Chondrocyte (in vitro differentiated cells): ENCODE measurements at regions not wholly inside any gene's neighbourhood (a gene's known extent, or its start where the extent isn't known, plus 50 kb on each side); places are given as distances from the start of the nearest gene placed in this dataset.

Experiments
- DNase-seq: peaks from one replicate; pipeline ENCODE4 v3.0.0; 2021; ENCODE audit warnings: mixed read lengths, low spot score
- H3K27ac Mint-ChIP-seq: one replicate; pipeline ENCODE4 v1.8.0; 2021; ENCODE audit warnings: mild to moderate bottlenecking, moderate library complexity, mixed read lengths; ENCODE audit not compliant: unreplicated experiment
- H3K27me3 Mint-ChIP-seq: 2 replicates; pipeline ENCODE4 v1.8.0; 2021; ENCODE audit warnings: low read depth, mixed read lengths
- H3K36me3 Mint-ChIP-seq: 2 replicates; pipeline ENCODE4 v1.8.0; 2021; ENCODE audit warnings: low read depth, mixed read lengths
- H3K4me1 Mint-ChIP-seq: 2 replicates; pipeline ENCODE4 v1.8.0; 2021; ENCODE audit warnings: low read depth, mild to moderate bottlenecking, mixed read lengths
- H3K4me3 Mint-ChIP-seq: one replicate; pipeline ENCODE4 v1.8.0; 2021; ENCODE audit warnings: mild to moderate bottlenecking, moderate library complexity, mixed read lengths; ENCODE audit not compliant: unreplicated experiment
- H3K9me3 Mint-ChIP-seq: 2 replicates; pipeline ENCODE4 v1.8.0; 2021; ENCODE audit warnings: low read depth, mixed read lengths
- CTCF ChIP-seq: fragments of 200-600 bp; sonication (generic); IDR thresholded peaks from 2 replicates; pipeline ENCODE4 v1.5.0; 2021; ENCODE audit warnings: antibody characterized with exemption, mild to moderate bottlenecking, moderate library complexity

DNA sequence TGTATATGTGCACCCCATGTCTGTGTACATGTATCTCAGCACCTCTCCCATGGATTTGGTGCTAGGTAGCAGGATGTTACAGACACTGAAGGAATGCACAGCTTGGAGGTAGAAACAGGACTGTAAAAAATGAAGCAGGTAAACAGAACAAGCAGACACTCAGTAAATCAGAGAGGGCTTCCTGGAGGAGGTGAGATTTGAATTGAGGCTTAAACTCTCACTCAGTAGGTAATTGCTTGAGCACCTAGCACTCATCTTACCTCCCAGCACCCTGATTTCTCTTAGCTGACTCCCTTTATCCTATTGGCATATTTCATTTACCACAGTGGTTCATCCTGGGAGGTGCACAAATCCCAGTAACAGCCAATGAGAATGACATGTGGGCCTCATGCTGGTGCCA, 537.9 kb upstream of the RAB6C start:
- no peaks in the 10 kb centered on the region for H3K9me3 Mint-ChIP-seq

GRCh38 chr2:129443235-129443864, 536.1 kb upstream of the RAB6C start:
- no peak for DNase-seq
- H3K27me3 Mint-ChIP-seq, result peaks cover 5% of the 10 kb centered on the region
- H3K27ac Mint-ChIP-seq, result no peak overlapping the region
- H3K4me3 Mint-ChIP-seq, result no peak overlapping the region
- no peaks in the 10 kb centered on the region for H3K4me1 Mint-ChIP-seq
- no peaks in the 10 kb centered on the region for H3K9me3 Mint-ChIP-seq
- H3K36me3 Mint-ChIP-seq, result no peaks in the 10 kb centered on the region
- TF ChIP-seq CTCF, result no peak

More for the DNA sequence above, 537.9 kb upstream of the RAB6C start:
- TF ChIP-seq CTCF, result no peak
- H3K36me3 Mint-ChIP-seq, result no peaks in the 10 kb centered on the region
- no peak overlapping the region for H3K4me3 Mint-ChIP-seq
- peaks cover 5% of the 10 kb centered on the region for H3K27me3 Mint-ChIP-seq
- H3K4me1 Mint-ChIP-seq, result no peaks in the 10 kb centered on the region
- no peak for DNase-seq
- H3K27ac Mint-ChIP-seq, result no peak overlapping the region

DNA sequence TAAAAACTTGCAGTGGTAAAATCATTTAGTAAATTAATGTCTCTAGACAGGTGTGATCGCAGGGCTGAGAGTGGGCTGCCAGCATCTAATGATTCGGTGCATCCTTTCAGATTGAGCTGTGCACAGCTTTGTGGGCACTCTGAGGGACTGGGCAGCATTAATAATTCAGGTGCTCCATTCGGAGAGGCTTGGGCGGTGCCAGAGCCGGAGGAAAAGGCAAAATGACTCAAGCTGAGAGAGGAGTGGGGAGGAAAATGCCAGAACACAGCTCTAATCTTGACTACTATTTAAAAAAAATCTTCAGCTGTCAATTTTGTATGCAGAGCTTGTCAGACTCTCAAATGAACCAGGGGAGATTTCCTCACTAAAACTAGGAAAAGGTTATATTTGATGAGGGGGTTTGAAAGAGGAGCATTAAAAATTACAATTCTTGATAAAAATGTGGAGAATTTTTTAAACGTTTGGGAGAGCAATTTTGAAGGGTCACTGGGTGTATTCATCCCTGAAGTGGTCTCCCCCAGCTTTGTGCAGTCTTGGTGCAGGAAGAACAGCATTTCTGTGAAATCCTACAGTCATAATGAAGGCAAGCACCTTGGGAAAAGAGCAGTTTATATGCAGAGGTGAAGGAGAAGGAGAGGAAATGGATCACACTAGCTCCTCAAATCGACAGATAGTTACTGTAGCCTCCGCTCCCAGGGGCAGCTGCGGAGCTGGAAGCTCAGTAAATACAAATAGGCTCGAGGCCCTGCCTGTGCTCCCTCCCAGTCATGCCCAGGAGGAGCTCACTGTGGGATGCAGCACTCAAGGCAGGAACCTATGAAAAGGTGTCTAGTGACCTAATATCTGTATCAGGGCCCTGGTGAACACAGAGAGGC, 535.4 kb upstream of the RAB6C start:
- Mint-ChIP-seq H3K4me1 (no peaks in the 10 kb centered on the region), H3K4me3 (no peak overlapping the region), H3K27ac (no peak overlapping the region), H3K27me3 (peaks cover 5% of the 10 kb centered on the region), H3K36me3 (no peaks in the 10 kb centered on the region), H3K9me3 (peaks cover 2% of the 10 kb centered on the region)
- TF ChIP-seq CTCF, result no peak
- no peak for DNase-seq

DNA sequence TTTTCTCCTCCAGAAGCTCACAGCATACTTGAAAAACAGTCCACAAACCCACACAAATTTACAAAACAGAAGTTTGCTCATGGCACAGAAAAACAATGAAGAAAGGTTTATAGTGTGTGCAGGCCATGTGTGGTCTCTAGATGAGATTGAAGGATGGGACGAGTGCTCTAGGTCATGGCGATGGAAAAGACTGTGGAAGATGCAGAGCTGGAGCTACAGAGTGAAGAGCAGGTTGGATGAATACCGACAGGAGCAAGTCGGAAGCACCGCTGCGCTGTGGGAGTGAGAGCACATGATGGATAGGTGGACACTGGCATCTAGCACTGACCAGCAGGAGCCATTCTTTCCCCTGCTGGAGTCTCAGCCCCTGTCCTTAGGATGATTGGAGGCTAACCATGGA, 534.7 kb upstream of the RAB6C start:
- DNase-seq, result no peak
- Mint-ChIP-seq H3K27me3 (peaks cover 5% of the 10 kb centered on the region), H3K27ac (no peak overlapping the region), H3K4me1 (no peaks in the 10 kb centered on the region), H3K9me3 (peaks cover 4% of the 10 kb centered on the region), H3K4me3 (no peak overlapping the region), H3K36me3 (no peaks in the 10 kb centered on the region)
- TF ChIP-seq CTCF, result no peak

GRCh38 chr2:129456691-129457090, 522.8 kb upstream of the RAB6C start:
- H3K27me3 Mint-ChIP-seq, result no peaks in the 10 kb centered on the region
- H3K9me3 Mint-ChIP-seq, result peaks cover 2% of the 10 kb centered on the region
- DNase-seq, result no peak
- TF ChIP-seq CTCF, result no peak
- no peaks in the 10 kb centered on the region for H3K36me3 Mint-ChIP-seq
- H3K4me1 Mint-ChIP-seq, result no peaks in the 10 kb centered on the region
- H3K27ac Mint-ChIP-seq, result no peak overlapping the region
- H3K4me3 Mint-ChIP-seq, result no peak overlapping the region
